SKM-1 (cell line): ENCODE measurements at regions not wholly inside any gene's neighbourhood (a gene's known extent, or its start where the extent isn't known, plus 50 kb on each side); places are given as distances from the start of the nearest gene placed in this dataset.
"Not testable (repeated sequence)": the region's sequence is repeated elsewhere in the genome, so short reads cannot be mapped to it uniquely, and the experiment has no call there.

Experiments
- DNase-seq: peaks from one replicate; lab custom pipeline; 2025; ENCODE audit not compliant: unreplicated experiment; lab: John Stamatoyannopoulos, UW

- no peak for DNase-seq
Observed at GRCh38 chr15:35286721-35287120, 201.6 kb upstream of the NANOGP8 start.

- no peak for DNase-seq
Observed at GRCh38 chr15:35282965-35283496, 197.9 kb upstream of the NANOGP8 start.

- no peak for DNase-seq
Observed at GRCh38 chr15:35281515-35281914, 196.4 kb upstream of the NANOGP8 start.

- DNase-seq = no peak
Observed at GRCh38 chr15:35279811-35280210, 194.7 kb upstream of the NANOGP8 start.

DNA sequence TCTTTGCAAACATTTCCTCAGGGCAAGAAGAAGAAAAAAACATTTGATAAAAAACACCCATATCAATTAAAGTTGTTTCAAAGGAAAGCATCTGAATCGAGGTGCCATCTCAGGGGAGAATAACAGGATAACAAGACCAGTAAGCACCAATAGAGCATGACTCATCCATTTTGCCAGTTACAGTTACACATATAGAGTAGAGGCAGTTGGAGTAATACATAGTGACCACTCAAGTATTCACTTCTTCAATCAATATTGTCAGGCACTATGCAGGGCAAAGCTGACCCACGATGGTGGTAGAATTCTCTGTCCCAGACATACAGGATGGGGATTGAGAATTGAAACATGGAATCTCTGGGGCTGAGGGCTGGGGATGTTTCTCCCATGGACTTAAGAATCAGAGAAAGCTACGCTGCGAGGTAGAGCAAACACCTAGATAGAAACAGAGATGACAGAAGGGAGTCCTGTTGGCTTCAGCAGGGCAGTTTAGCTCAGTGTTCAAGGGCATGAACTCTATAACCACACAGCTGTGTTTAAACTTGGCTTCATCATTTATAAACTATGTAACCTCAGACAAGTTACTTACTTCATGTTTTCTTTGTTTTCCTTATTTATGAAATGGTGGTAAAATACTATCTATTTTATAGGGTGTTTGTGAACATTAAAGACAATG is 186.4 kb upstream of the NANOGP8 start:
- no peak for DNase-seq

GRCh38 chr15:35260941-35261340 is 175.8 kb upstream of the NANOGP8 start:
- no peak for DNase-seq

DNA sequence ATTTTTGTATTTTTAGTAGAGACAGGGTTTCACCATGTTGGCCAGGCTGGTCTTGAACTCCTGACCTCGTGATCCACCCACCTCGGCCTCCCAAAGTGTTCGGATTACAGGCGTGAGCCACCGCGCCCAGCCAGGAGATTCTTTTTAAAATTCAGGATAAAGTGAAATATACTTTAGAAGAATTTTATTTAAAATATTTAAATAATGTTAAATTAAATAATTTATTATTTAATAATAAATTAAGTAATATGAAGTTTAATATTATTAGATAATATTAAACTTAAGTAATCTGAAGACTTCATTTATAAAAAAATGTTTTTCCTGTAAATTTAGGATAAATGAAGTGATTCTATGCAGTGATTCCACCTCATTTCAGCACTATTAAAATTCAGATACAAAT is 175.2 kb upstream of the NANOGP8 start:
- DNase-seq = not testable (repeated sequence)

DNA sequence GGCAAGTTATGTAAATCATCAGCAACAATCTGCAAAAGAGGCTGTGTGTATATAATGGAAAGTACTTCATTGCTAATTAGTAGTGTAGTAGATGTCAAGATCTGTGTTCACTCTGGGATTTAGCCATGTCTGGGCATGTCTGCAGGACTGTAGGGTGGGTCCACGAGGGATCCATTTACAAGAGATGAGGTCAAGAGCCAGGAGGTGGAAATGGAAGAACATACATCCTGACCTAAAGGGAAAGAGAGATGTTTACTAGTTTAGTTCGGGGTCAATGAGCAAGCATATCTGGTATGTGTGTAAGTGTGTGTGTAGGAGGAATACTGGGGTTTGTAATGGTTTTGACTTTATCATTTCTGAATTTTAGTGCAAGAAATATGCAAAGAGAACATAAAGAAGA is 171.5 kb upstream of the NANOGP8 start:
- no peak for DNase-seq

DNA sequence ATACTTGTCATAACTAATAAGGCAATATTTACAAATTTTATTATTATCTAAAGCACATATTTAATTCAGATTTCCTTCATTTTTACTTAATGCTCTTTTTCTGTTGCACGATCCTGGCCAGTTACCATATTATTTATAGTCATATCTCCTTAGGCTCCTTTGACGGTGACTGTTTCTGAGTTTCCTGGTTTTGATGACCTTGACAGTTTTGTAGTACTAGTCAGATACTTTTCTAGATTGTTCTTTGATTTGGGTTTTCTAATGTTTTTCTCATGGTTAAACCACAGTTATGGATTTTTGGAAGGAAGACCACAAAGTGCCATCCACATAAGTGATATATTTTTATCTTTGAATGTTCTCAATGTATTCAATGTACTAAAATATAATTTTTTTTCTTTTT is 171.0 kb upstream of the NANOGP8 start:
- no peak for DNase-seq

GRCh38 chr15:35254908-35255307 is 169.8 kb upstream of the NANOGP8 start:
- DNase-seq = not testable (repeated sequence)

DNA sequence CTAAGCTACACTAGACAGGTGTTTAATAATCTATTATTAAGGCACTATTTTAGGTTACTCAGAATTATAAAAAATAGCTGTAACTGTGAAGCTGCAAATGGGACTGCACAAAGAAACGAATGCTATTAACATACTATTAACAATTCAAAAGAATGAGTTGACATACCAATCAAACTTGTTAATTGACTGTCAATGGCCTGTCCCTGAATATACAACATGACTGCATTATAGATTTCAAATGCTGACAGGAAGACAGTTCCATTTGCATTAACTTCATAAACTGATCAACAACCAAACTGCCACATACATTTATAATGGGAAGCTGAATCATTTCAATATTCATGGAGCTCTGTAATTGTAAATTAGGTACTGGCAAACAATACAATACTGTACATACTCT is 169.0 kb upstream of the NANOGP8 start:
- no peak for DNase-seq

DNA sequence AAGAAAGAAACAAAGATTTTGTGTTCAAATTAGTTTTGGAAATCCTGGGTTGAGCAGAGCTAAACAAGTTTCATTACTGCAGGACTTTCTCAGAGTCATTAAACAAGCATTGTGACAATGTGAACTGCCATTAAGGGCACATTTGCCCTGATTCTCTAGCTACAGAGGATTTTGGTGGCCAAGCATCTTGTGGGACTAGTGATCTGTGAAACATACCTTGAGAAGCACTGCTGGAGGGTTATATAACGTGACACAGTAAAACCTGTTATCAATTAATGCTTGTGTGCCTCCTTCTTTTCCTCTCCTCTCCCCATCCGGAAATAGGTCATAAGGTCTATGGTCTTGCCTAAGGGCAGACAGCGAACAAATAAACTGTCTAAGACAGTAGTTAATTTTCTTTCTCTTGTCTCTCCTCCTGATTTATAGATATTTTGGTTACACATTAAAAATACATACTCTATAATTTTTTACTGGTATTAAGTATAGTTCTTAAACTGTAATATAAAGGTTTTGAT is 167.3 kb upstream of the NANOGP8 start:
- no peak for DNase-seq

- DNase-seq = no peak
Observed at GRCh38 chr15:35247150-35247549, 162.1 kb upstream of the NANOGP8 start.

DNA sequence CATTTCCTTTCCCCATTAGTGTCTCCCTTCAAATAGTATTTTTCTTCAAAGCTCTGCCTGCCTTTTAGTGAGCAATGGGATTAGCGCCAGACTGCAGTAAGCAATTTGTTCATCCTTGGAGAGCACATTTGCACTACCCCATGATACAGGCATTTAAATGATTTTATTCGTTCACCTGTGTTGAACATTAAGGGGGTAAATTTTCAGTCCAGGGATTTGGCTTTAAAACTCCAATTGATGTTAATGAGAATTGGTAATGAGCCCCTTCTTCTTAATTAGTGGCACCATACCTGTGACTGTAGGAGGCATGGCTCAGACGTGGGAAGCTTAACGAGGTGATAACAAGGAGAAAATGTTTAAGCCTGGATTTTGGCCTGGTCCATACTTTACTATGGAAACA is 161.4 kb upstream of the NANOGP8 start:
- no peak for DNase-seq

DNA sequence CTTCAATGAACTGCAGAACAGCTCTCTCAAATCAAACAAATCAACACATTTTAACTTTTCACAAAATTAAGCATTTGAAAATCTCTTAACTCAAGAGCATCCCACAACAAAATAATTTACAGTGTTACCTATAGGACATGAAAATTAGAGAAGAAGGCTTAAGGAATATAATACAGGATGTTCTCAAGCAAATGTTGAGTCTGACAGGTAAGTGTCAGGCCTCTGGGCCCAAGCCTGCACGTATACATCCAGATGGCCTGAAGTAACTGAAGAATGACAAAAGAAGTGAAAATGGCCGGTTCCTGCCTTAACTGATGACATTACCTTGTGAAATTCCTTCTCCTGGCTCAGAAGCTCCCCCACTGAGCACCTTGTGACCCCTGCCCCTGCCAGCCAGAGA is 160.6 kb upstream of the NANOGP8 start:
- DNase-seq = not testable (repeated sequence)

- DNase-seq = no peak
Observed at GRCh38 chr15:35244227-35244626, 159.1 kb upstream of the NANOGP8 start.

- no peak for DNase-seq
Observed at GRCh38 chr15:35243758-35244157, 158.7 kb upstream of the NANOGP8 start.

GRCh38 chr15:35239693-35240092 is 154.6 kb upstream of the NANOGP8 start:
- DNase-seq = not testable (repeated sequence)

DNA sequence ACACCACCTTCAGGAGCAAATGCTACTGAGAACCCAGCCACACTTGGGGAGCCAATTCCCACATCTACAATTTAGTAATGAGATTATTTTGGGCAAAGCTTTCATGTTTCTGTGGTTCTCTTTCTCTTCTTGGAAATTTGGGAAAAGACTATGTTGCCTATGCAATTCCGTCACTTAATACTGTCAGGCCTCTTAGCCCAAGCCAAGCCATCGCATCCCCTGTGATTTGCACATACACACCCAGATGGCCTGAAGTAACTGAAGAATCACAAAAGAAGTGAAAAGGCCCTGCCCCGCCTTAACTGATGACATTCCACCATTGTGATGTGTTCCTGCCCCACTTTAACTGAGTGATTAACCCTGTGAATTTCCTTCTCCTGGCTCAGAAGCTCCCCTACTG is 153.4 kb upstream of the NANOGP8 start:
- DNase-seq = not testable (repeated sequence)

GRCh38 chr15:35229085-35229484 is 144.0 kb upstream of the NANOGP8 start:
- no peak for DNase-seq

GRCh38 chr15:35218215-35218614 is 133.1 kb upstream of the NANOGP8 start:
- no peak for DNase-seq

DNA sequence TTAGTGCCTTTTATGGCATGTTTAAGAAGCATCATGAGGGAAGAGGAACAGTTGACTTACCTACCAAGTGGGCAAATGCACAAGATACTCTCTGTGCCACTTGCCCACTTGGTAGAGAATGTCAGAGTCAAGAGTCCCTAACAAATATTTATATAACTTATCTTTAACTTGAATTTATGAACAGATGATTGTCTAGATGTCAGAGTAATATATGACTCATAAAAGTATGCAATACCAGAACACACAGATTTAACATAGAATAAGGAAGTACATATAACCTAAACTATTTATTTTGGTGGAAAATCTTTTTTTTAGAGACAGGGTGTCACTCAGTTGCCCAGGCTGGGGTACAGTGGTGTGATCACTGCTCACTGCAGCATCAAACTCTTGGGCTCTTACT is 130.0 kb upstream of the NANOGP8 start:
- DNase-seq = no peak
